Aorta (tissue), 5 donors: ENCODE measurements at regions not wholly inside any gene's neighbourhood (a gene's known extent, or its start where the extent isn't known, plus 50 kb on each side); places are given as distances from the start of the nearest gene placed in this dataset.
"Not testable (repeated sequence)": the region's sequence is repeated elsewhere in the genome, so short reads cannot be mapped to it uniquely, and the experiment has no call there.

ENCODE experiments used
- ATAC-seq: fragments of 200-7000 bp; cut with Tn5 transposase; one replicate; pipeline ENCODE4 v1.9.1; 2022; ENCODE audit warnings: moderate library complexity; ENCODE audit not compliant: low FRiP score
- DNase-seq, 2 donors: peaks; one replicate each; pipeline ENCODE4 v3.0.0-alpha.2; 2020
- H3K27ac ChIP-seq, 2 donors: one replicate each; pipeline ENCODE4 v1.5.1; 2013; ENCODE audit warnings: low read length in 2 of 2, mild to moderate bottlenecking in 2 of 2, moderate library complexity in 2 of 2, control low read depth in 1 of 2, inconsistent platforms in 1 of 2, low read depth in 1 of 2
- H3K27me3 ChIP-seq, 2 donors: one replicate each; pipeline ENCODE4 v1.6.1; 2013; ENCODE audit warnings: control low read depth in 1 of 2, low read length in 1 of 2, mild to moderate bottlenecking in 1 of 2, moderate library complexity in 1 of 2; ENCODE audit not compliant: insufficient read depth in 2 of 2, control insufficient read depth in 1 of 2
- H3K36me3 ChIP-seq, 2 donors: one replicate each; pipeline ENCODE4 v1.6.1; 2013; ENCODE audit warnings: control low read depth in 1 of 2, low read length in 1 of 2, mild to moderate bottlenecking in 1 of 2; ENCODE audit not compliant: insufficient read depth in 2 of 2, control insufficient read depth in 1 of 2
- H3K4me1 ChIP-seq, 2 donors: one replicate each; pipeline ENCODE4 v1.6.1; 2013; ENCODE audit warnings: low read length in 2 of 2, control low read depth in 1 of 2, mild to moderate bottlenecking in 1 of 2, moderate library complexity in 1 of 2; ENCODE audit not compliant: insufficient read depth in 2 of 2, control insufficient read depth in 1 of 2
- H3K4me3 ChIP-seq, 2 donors: one replicate each; pipeline ENCODE4 v1.5.1; 2013; ENCODE audit warnings: low read length in 2 of 2, control low read depth in 1 of 2, mild to moderate bottlenecking in 1 of 2
- H3K9me3 ChIP-seq: one replicate; pipeline ENCODE4 v1.6.1; 2013; ENCODE audit warnings: mild to moderate bottlenecking, low read length; ENCODE audit not compliant: control insufficient read depth
- WGBS, 2 donors: extraction: QIAGEN DNeasy Blood & Tissue Kit; methylation state at CpG; one replicate each; pipeline ENCODE4 v1.1.7; 2013; 5-methylcytosine and 5-hydroxymethylcytosine counted together
- intact Hi-C, 2 donors: fragments of 100-400 bp; cut with DNase I; formaldehyde crosslinking; loops; one replicate each; pipeline versions ENCODE4 v1.14.2 to v1.15.0; 2022
- donor health status: healthy with polysubstance abuse.
- donor health status: Bipolar disorder and iron deficiency.
- donor health status: DM: no; HTN: no; CAD: no.
- donor health status: DM: no; HTN: no; CAD: no.
- donor health status: DM: yes; HTN: yes; CAD: no.

- no peak overlapping the region for H3K27ac ChIP-seq
- no peaks in the 10 kb centered on the region for H3K27me3 ChIP-seq
- H3K4me1 ChIP-seq: no peaks in the 10 kb centered on the region
- H3K9me3 ChIP-seq: no peaks in the 10 kb centered on the region
- intact Hi-C loops: no loop called here
- no peak for DNase-seq
- ATAC-seq: no peak
- H3K4me3 ChIP-seq: no peak overlapping the region
- 60 to 62% methylated on average over 9 of the region's 9 CpGs for WGBS, 2 donors
- H3K36me3 ChIP-seq: no peaks in the 10 kb centered on the region
Observed at GRCh38 chr12:131561891-131562684, 148.8 kb upstream of the SFSWAP start.

GRCh38 chr12:131564138-131564727, 146.7 kb upstream of the SFSWAP start:
- 24 to 29% methylated on average over 12 of the region's 12 CpGs for WGBS, 2 donors
- H3K9me3 ChIP-seq, intact Hi-C loops, H3K4me1 ChIP-seq, H3K27me3 ChIP-seq, H3K4me3 ChIP-seq, ATAC-seq, H3K27ac ChIP-seq, DNase-seq, H3K36me3 ChIP-seq: not testable (repeated sequence)

DNA sequence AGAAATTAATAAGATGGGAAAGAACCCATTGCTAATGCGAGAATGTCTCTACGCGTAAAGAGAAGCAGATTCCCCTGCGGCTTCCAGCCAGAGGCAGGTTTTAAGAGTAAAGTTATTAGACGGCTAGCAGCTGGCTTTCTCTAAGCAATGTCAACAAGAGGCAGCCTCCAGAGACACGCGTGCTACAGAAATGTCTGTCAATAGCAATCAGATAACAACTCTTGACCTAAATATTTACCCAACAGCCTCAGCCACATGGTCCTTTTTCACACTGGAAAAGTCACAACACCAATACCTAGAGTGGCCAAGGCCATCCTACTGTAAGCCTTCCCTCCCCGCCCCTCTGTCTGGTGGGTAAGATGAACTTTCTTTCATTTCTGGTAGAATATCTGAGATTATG, 146.0 kb upstream of the SFSWAP start:
- DNase-seq (no peak), ATAC-seq (no peak)
- intact Hi-C loops: no loop called here
- WGBS, 2 donors: 16 to 19% methylated on average over 8 of the region's 8 CpGs
- Histone ChIP-seq H3K27ac (no peak overlapping the region), H3K4me1 (no peaks in the 10 kb centered on the region), H3K9me3 (no peaks in the 10 kb centered on the region), H3K36me3 (no peaks in the 10 kb centered on the region), H3K27me3 (no peaks in the 10 kb centered on the region), H3K4me3 (no peak overlapping the region)

DNA sequence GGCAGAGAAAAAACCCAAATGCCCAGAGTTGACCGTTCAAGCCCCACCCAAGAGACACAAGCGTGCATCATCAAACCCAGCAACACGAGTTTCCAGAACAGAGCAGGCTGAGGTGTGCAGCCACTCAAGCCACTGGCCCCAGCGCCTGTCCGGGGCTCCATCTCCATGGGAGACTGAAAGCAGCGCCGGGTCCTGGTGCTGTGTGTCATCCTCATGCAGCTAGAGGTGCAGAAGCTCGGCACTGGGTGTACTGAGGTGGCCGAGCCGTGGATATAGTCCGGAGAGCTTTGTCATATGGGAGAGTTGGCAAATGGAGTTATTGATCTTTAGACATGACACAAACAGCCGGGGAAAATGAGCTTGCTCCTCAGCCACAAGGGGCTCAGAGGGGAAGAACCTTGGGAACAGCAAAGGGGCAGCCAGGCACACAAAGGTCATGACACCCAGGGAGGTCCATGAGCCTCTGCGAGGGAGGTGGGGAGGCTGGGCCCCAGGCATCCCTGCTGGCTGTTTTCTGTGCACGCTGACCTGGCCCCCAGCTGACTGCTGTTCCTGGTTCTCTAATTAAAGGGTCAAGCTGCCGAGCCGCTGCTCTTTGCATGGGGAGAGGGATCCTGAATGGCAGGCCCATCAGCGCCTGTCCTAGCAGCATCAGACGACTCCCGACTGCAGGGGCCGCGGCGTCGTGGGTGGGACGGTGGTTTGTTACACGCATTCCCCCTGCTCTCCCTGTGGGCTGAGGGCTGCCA, 145.4 kb upstream of the SFSWAP start:
- Histone ChIP-seq H3K27ac (no peak overlapping the region), H3K9me3 (no peaks in the 10 kb centered on the region), H3K27me3 (no peaks in the 10 kb centered on the region), H3K4me1 (no peaks in the 10 kb centered on the region), H3K36me3 (no peaks in the 10 kb centered on the region), H3K4me3 (no peak overlapping the region)
- WGBS, 2 donors: 25 to 33% methylated on average over 25 of the region's 25 CpGs
- intact Hi-C loops: no loop called here
- ATAC-seq (no peak), DNase-seq (no peak)

DNA sequence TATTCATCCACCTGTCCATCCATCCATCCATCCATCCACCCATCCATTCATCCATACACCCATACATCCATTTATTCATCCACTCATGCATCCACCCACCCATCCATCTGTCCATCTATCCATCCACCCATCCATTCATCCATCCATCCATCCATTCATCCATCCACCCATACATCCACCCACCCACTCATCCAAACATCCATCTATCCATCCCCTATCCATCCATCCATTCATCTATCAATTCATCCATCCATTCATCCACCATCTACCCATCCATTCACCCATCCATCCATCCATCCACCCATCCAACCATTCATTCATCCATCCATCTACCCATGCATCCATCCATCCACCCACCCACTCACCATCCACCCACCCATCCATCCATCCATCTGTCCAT, 142.6 kb upstream of the SFSWAP start:
- no peak for DNase-seq

GRCh38 chr12:131570596-131570995, 140.3 kb upstream of the SFSWAP start:
- 73 to 84% methylated on average over 8 of the region's 8 CpGs for WGBS, 2 donors
- Histone ChIP-seq H3K27me3 (no peaks in the 10 kb centered on the region), H3K27ac (no peak overlapping the region), H3K9me3 (no peaks in the 10 kb centered on the region), H3K36me3 (no peaks in the 10 kb centered on the region), H3K4me3 (no peak overlapping the region), H3K4me1 (no peaks in the 10 kb centered on the region)
- no peak for DNase-seq
- no peak for ATAC-seq
- intact Hi-C loops: no loop called here

More for the DNA sequence above, 142.6 kb upstream of the SFSWAP start:
- H3K27ac ChIP-seq: no peak overlapping the region
- H3K4me1 ChIP-seq: no peaks in the 10 kb centered on the region
- H3K4me3 ChIP-seq: no peak overlapping the region
- no peaks in the 10 kb centered on the region for H3K27me3 ChIP-seq
- no peaks in the 10 kb centered on the region for H3K9me3 ChIP-seq
- no peaks in the 10 kb centered on the region for H3K36me3 ChIP-seq
- ATAC-seq: no peak
- intact Hi-C loops: no loop called here

DNA sequence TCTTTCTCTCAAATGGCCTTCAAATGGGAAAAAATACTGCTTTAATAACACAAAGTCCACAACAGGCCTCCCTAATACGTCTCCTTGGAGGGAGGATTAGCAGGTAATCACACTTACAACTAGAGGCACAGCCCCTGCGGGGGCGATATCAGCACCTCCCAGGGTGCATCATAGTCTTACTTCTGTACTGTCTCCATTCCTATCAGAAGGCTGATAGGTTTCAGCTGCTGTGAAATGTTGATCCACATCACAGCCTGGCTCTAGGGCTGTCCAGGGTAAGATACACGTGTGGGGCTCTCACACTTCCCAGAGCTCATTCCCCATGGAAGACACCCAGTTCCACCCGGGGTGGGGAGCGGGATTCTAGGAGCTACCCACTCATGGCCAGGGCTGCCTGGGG, 139.1 kb upstream of the SFSWAP start:
- Histone ChIP-seq H3K36me3 (no peaks in the 10 kb centered on the region), H3K4me3 (no peak overlapping the region), H3K9me3 (no peaks in the 10 kb centered on the region), H3K27me3 (no peaks in the 10 kb centered on the region), H3K27ac (no peak overlapping the region), H3K4me1 (no peaks in the 10 kb centered on the region)
- WGBS, 2 donors: 59 to 62% methylated on average over 6 of the region's 6 CpGs
- no peak for DNase-seq
- intact Hi-C loops: no loop called here
- ATAC-seq: no peak

DNA sequence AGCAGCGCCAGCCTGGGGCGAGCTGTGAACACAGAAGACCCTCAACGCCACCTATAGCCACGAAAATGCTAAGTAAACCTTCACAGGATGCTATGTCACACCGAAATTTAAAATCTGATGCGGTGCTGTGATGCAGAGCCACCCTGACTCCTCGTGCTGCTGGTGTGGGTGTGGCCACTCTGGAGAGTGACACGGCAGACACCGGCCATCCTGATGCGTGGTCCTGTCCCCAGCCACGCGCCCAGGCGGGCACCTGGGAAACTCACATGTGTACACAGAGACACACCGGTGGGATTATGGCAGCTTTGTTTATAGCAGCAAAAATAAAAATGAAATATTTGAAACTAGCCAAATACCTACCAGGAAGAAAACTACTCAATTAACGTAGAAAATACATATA, 138.3 kb upstream of the SFSWAP start:
- DNase-seq (peak in 1 of 2 donors; percentile 70), ATAC-seq (no peak)
- Histone ChIP-seq H3K4me3 (no peak overlapping the region), H3K27ac (no peak overlapping the region), H3K27me3 (no peaks in the 10 kb centered on the region), H3K36me3 (no peaks in the 10 kb centered on the region), H3K9me3 (no peaks in the 10 kb centered on the region), H3K4me1 (no peaks in the 10 kb centered on the region)
- 79 to 81% methylated on average over 15 of the region's 15 CpGs for WGBS, 2 donors
- intact Hi-C loops: no loop called here
